ENCODE measurements at regions not wholly inside any gene's neighbourhood (a gene's known extent, or its start where the extent isn't known, plus 50 kb on each side); places are given as distances from the start of the nearest gene placed in this dataset.

- no peaks in the 10 kb centered on the region for H3K36me3 ChIP-seq
- intact Hi-C loops (cut with DNase I; ENCODE audit: low total_unique reads), result no loop called here
- H3K27ac ChIP-seq, result no peak overlapping the region
- no peak overlapping the region for H3K4me3 ChIP-seq
- TF ChIP-seq POLR2A (IDR thresholded peaks at IDR 0.05) (no peak), CTCF (IDR thresholded peaks at IDR 0.05) (no peak)
- no peaks in the 10 kb centered on the region for H3K4me1 ChIP-seq
- no peaks in the 10 kb centered on the region for H3K9me3 ChIP-seq
- peaks cover 4 to 5% of the 10 kb centered on the region in 2 donors for H3K27me3 ChIP-seq
- DNase-seq, result no peak
Measured at GRCh38 chr14:61638595-61639387, 56.5 kb upstream of the HIF1A start.

- intact Hi-C loops (cut with DNase I; ENCODE audit: low total_unique reads), result no loop called here
- TF ChIP-seq POLR2A (IDR thresholded peaks at IDR 0.05) (no peak), CTCF (IDR thresholded peaks at IDR 0.05) (no peak)
- peaks cover 0 to 4% of the 10 kb centered on the region in 2 donors for H3K27me3 ChIP-seq
- no peak overlapping the region for H3K4me3 ChIP-seq
- DNase-seq, result no peak
- H3K36me3 ChIP-seq, result no peaks in the 10 kb centered on the region
- no peaks in the 10 kb centered on the region for H3K9me3 ChIP-seq
- no peaks in the 10 kb centered on the region for H3K4me1 ChIP-seq
- H3K27ac ChIP-seq, result no peak overlapping the region
Measured at GRCh38 chr14:61640158-61641136, 54.9 kb upstream of the HIF1A start.

GRCh38 chr14:61641914-61642613 is 53.2 kb upstream of the HIF1A start:
- intact Hi-C loops (cut with DNase I; ENCODE audit: low total_unique reads), result no loop called here
- H3K4me3 ChIP-seq, result no peak overlapping the region
- TF ChIP-seq CTCF (IDR thresholded peaks at IDR 0.05) (no peak), POLR2A (IDR thresholded peaks at IDR 0.05) (no peak)
- H3K4me1 ChIP-seq, result no peaks in the 10 kb centered on the region
- no peaks in the 10 kb centered on the region for H3K27me3 ChIP-seq
- no peaks in the 10 kb centered on the region for H3K36me3 ChIP-seq
- no peak overlapping the region for H3K27ac ChIP-seq
- DNase-seq, result no peak
- H3K9me3 ChIP-seq, result no peaks in the 10 kb centered on the region

GRCh38 chr14:61642614-61642982 is 52.7 kb upstream of the HIF1A start:
- no peak overlapping the region for H3K27ac ChIP-seq
- H3K9me3 ChIP-seq, result no peaks in the 10 kb centered on the region
- no peaks in the 10 kb centered on the region for H3K36me3 ChIP-seq
- no peaks in the 10 kb centered on the region for H3K4me1 ChIP-seq
- intact Hi-C loops (cut with DNase I; ENCODE audit: low total_unique reads), result no loop called here
- TF ChIP-seq POLR2A (IDR thresholded peaks at IDR 0.05) (no peak), CTCF (IDR thresholded peaks at IDR 0.05) (no peak)
- H3K4me3 ChIP-seq, result no peak overlapping the region
- H3K27me3 ChIP-seq, result no peaks in the 10 kb centered on the region
- no peak for DNase-seq
